ENCODE measurements at regions not wholly inside any gene's neighbourhood (a gene's known extent, or its start where the extent isn't known, plus 50 kb on each side); places are given as distances from the start of the nearest gene placed in this dataset.

GRCh38 chr18:42635378-42636048 is 480.0 kb downstream of the RIT2 start:
- H3K4me1 ChIP-seq (ENCODE audit: control insufficient read depth in 2 of 2, insufficient read depth in 2 of 2, low read length in 2 of 2), result no peaks in the 10 kb centered on the region
- no peak overlapping the region for H3K4me3 ChIP-seq (ENCODE audit: low read length in 2 of 2)
- 68% methylated on average over 3 of the region's 3 CpGs for WGBS
- H3K9me3 ChIP-seq (ENCODE audit: control insufficient read depth in 2 of 2, insufficient read depth in 1 of 2, low read length in 1 of 2), result no peaks in the 10 kb centered on the region
- H3K27ac ChIP-seq (ENCODE audit: low read depth in 1 of 2, low read length in 1 of 2), result no peak overlapping the region
- no peaks in the 10 kb centered on the region for H3K36me3 ChIP-seq (ENCODE audit: control insufficient read depth in 2 of 2, insufficient read depth in 2 of 2, low read length in 1 of 2)
- no peak for DNase-seq (ENCODE audit: low read depth in 6 of 9, low spot score in 9 of 9)
- H3K27me3 ChIP-seq (ENCODE audit: control insufficient read depth in 2 of 2, insufficient read depth in 1 of 2, low read length in 1 of 2), result no peaks in the 10 kb centered on the region

DNA sequence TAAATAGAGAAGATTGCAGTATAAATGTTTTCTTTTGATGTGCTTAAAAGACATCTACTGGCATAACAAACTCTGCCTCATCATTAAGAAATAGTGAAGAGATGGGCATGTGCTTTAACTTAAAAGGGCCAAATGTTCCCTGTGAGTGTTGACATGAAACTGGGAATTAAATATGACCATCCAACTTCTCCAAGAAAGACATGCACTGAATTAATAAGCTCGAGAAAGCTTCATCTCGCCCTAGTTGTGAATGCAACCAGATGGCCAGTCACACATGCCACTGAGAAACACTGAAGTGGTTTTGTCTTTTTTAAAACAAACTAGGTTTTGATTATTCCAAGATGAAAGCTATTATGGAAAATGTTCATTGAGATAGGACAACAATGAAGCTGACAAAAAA is 479.2 kb downstream of the RIT2 start:
- no peaks in the 10 kb centered on the region for H3K4me1 ChIP-seq (ENCODE audit: control insufficient read depth in 2 of 2, insufficient read depth in 2 of 2, low read length in 2 of 2)
- H3K9me3 ChIP-seq (ENCODE audit: control insufficient read depth in 2 of 2, insufficient read depth in 1 of 2, low read length in 1 of 2), result no peaks in the 10 kb centered on the region
- H3K4me3 ChIP-seq (ENCODE audit: low read length in 2 of 2), result no peak overlapping the region
- WGBS, result 96% methylated on average over 2 of the region's 2 CpGs
- no peak overlapping the region for H3K27ac ChIP-seq (ENCODE audit: low read depth in 1 of 2, low read length in 1 of 2)
- H3K36me3 ChIP-seq (ENCODE audit: control insufficient read depth in 2 of 2, insufficient read depth in 2 of 2, low read length in 1 of 2), result no peaks in the 10 kb centered on the region
- no peak for DNase-seq (ENCODE audit: low read depth in 6 of 9, low spot score in 9 of 9)
- no peaks in the 10 kb centered on the region for H3K27me3 ChIP-seq (ENCODE audit: control insufficient read depth in 2 of 2, insufficient read depth in 1 of 2, low read length in 1 of 2)

GRCh38 chr18:42640160-42640559 is 475.3 kb downstream of the RIT2 start:
- H3K4me3 ChIP-seq (ENCODE audit: low read length in 2 of 2), result no peak overlapping the region
- H3K4me1 ChIP-seq (ENCODE audit: control insufficient read depth in 2 of 2, insufficient read depth in 2 of 2, low read length in 2 of 2), result no peaks in the 10 kb centered on the region
- H3K27me3 ChIP-seq (ENCODE audit: control insufficient read depth in 2 of 2, insufficient read depth in 1 of 2, low read length in 1 of 2), result no peaks in the 10 kb centered on the region
- H3K36me3 ChIP-seq (ENCODE audit: control insufficient read depth in 2 of 2, insufficient read depth in 2 of 2, low read length in 1 of 2), result no peaks in the 10 kb centered on the region
- DNase-seq (ENCODE audit: low read depth in 6 of 9, low spot score in 9 of 9), result no peak
- no peak overlapping the region for H3K27ac ChIP-seq (ENCODE audit: low read depth in 1 of 2, low read length in 1 of 2)
- no peaks in the 10 kb centered on the region for H3K9me3 ChIP-seq (ENCODE audit: control insufficient read depth in 2 of 2, insufficient read depth in 1 of 2, low read length in 1 of 2)

DNA sequence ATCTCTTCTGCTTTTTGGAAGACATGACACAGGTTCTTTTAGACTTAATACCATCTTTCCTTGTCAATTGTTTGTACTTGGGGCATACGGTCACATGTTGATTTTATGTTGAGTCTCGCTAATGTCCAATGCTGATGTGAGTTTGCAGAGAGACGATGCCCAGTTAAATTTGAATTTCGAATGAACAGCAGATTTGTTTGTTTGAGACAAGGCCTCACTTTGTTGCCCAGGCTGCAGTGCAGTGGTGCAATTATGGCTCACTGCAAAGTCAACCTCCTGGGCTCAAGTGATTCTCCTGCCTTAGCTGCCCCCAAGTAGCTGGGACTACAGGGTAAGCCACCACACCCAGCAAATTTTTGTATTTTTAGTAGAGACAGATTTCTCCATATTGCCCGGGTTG is 473.5 kb downstream of the RIT2 start:
- DNase-seq (ENCODE audit: low read depth in 6 of 9, low spot score in 9 of 9), result no peak
- H3K27me3 ChIP-seq (ENCODE audit: control insufficient read depth in 2 of 2, insufficient read depth in 1 of 2, low read length in 1 of 2), result no peaks in the 10 kb centered on the region
- no peaks in the 10 kb centered on the region for H3K36me3 ChIP-seq (ENCODE audit: control insufficient read depth in 2 of 2, insufficient read depth in 2 of 2, low read length in 1 of 2)
- H3K4me3 ChIP-seq (ENCODE audit: low read length in 2 of 2), result no peak overlapping the region
- H3K4me1 ChIP-seq (ENCODE audit: control insufficient read depth in 2 of 2, insufficient read depth in 2 of 2, low read length in 2 of 2), result no peaks in the 10 kb centered on the region
- H3K27ac ChIP-seq (ENCODE audit: low read depth in 1 of 2, low read length in 1 of 2), result no peak overlapping the region
- H3K9me3 ChIP-seq (ENCODE audit: control insufficient read depth in 2 of 2, insufficient read depth in 1 of 2, low read length in 1 of 2), result no peaks in the 10 kb centered on the region
- WGBS, result 94% methylated on average over 5 of the region's 5 CpGs

DNA sequence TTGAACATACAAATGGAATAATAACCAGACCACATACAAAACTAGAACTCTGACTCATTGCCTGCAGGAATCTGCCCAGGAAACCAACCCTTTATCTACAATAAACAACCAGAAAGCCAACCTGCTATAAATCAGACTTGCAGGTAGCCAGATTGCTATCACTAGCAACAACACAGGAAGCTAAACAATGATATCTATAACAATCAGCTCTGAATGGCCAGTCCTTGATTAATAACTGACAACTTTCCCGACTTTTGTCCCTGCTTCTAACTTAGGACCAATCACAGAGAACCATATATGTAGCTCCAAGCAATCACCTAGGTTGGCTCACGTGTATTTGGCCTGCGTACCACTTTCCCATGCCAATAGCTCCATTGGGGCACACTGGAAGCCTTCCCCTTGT is 470.8 kb downstream of the RIT2 start:
- WGBS, result 43% methylated on average over 3 of the region's 3 CpGs
- no peaks in the 10 kb centered on the region for H3K27me3 ChIP-seq (ENCODE audit: control insufficient read depth in 2 of 2, insufficient read depth in 1 of 2, low read length in 1 of 2)
- no peaks in the 10 kb centered on the region for H3K4me1 ChIP-seq (ENCODE audit: control insufficient read depth in 2 of 2, insufficient read depth in 2 of 2, low read length in 2 of 2)
- H3K9me3 ChIP-seq (ENCODE audit: control insufficient read depth in 2 of 2, insufficient read depth in 1 of 2, low read length in 1 of 2), result no peaks in the 10 kb centered on the region
- H3K4me3 ChIP-seq (ENCODE audit: low read length in 2 of 2), result no peak overlapping the region
- DNase-seq (ENCODE audit: low read depth in 6 of 9, low spot score in 9 of 9), result no peak
- H3K36me3 ChIP-seq (ENCODE audit: control insufficient read depth in 2 of 2, insufficient read depth in 2 of 2, low read length in 1 of 2), result no peaks in the 10 kb centered on the region
- no peak overlapping the region for H3K27ac ChIP-seq (ENCODE audit: low read depth in 1 of 2, low read length in 1 of 2)

GRCh38 chr18:42649331-42650035 is 466.0 kb downstream of the RIT2 start:
- H3K4me1 ChIP-seq (ENCODE audit: control insufficient read depth in 2 of 2, insufficient read depth in 2 of 2, low read length in 2 of 2), result no peaks in the 10 kb centered on the region
- H3K27ac ChIP-seq (ENCODE audit: low read depth in 1 of 2, low read length in 1 of 2), result no peak overlapping the region
- H3K36me3 ChIP-seq (ENCODE audit: control insufficient read depth in 2 of 2, insufficient read depth in 2 of 2, low read length in 1 of 2), result no peaks in the 10 kb centered on the region
- no peaks in the 10 kb centered on the region for H3K9me3 ChIP-seq (ENCODE audit: control insufficient read depth in 2 of 2, insufficient read depth in 1 of 2, low read length in 1 of 2)
- no peaks in the 10 kb centered on the region for H3K27me3 ChIP-seq (ENCODE audit: control insufficient read depth in 2 of 2, insufficient read depth in 1 of 2, low read length in 1 of 2)
- WGBS, result 96% methylated on average over 5 of the region's 5 CpGs
- DNase-seq (ENCODE audit: low read depth in 6 of 9, low spot score in 9 of 9), result no peak
- H3K4me3 ChIP-seq (ENCODE audit: low read length in 2 of 2), result no peak overlapping the region

GRCh38 chr18:42654556-42654955 is 460.9 kb downstream of the RIT2 start:
- no peaks in the 10 kb centered on the region for H3K36me3 ChIP-seq (ENCODE audit: control insufficient read depth in 2 of 2, insufficient read depth in 2 of 2, low read length in 1 of 2)
- H3K4me1 ChIP-seq (ENCODE audit: control insufficient read depth in 2 of 2, insufficient read depth in 2 of 2, low read length in 2 of 2), result no peaks in the 10 kb centered on the region
- no peak for DNase-seq (ENCODE audit: low read depth in 6 of 9, low spot score in 9 of 9)
- no peaks in the 10 kb centered on the region for H3K9me3 ChIP-seq (ENCODE audit: control insufficient read depth in 2 of 2, insufficient read depth in 1 of 2, low read length in 1 of 2)
- no peaks in the 10 kb centered on the region for H3K27me3 ChIP-seq (ENCODE audit: control insufficient read depth in 2 of 2, insufficient read depth in 1 of 2, low read length in 1 of 2)
- no peak overlapping the region for H3K4me3 ChIP-seq (ENCODE audit: low read length in 2 of 2)
- no peak overlapping the region for H3K27ac ChIP-seq (ENCODE audit: low read depth in 1 of 2, low read length in 1 of 2)
- 30% methylated on average over 3 of the region's 3 CpGs for WGBS

- Histone ChIP-seq H3K36me3 (ENCODE audit: control insufficient read depth in 2 of 2, insufficient read depth in 2 of 2, low read length in 1 of 2) (no peaks in the 10 kb centered on the region), H3K27me3 (ENCODE audit: control insufficient read depth in 2 of 2, insufficient read depth in 1 of 2, low read length in 1 of 2) (no peaks in the 10 kb centered on the region), H3K9me3 (ENCODE audit: control insufficient read depth in 2 of 2, insufficient read depth in 1 of 2, low read length in 1 of 2) (no peaks in the 10 kb centered on the region), H3K4me1 (ENCODE audit: control insufficient read depth in 2 of 2, insufficient read depth in 2 of 2, low read length in 2 of 2) (no peaks in the 10 kb centered on the region), H3K27ac (ENCODE audit: low read depth in 1 of 2, low read length in 1 of 2) (no peak overlapping the region), H3K4me3 (ENCODE audit: low read length in 2 of 2) (no peak overlapping the region)
- DNase-seq (ENCODE audit: low read depth in 6 of 9, low spot score in 9 of 9), result no peak
- 81% methylated on average over 1 of the region's 1 CpG for WGBS
Observed at GRCh38 chr18:42657551-42657950, 457.9 kb downstream of the RIT2 start.

- Histone ChIP-seq H3K27ac (ENCODE audit: low read depth in 1 of 2, low read length in 1 of 2) (no peak overlapping the region), H3K9me3 (ENCODE audit: control insufficient read depth in 2 of 2, insufficient read depth in 1 of 2, low read length in 1 of 2) (no peaks in the 10 kb centered on the region), H3K4me1 (ENCODE audit: control insufficient read depth in 2 of 2, insufficient read depth in 2 of 2, low read length in 2 of 2) (no peaks in the 10 kb centered on the region), H3K4me3 (ENCODE audit: low read length in 2 of 2) (no peak overlapping the region), H3K36me3 (ENCODE audit: control insufficient read depth in 2 of 2, insufficient read depth in 2 of 2, low read length in 1 of 2) (no peaks in the 10 kb centered on the region), H3K27me3 (ENCODE audit: control insufficient read depth in 2 of 2, insufficient read depth in 1 of 2, low read length in 1 of 2) (no peaks in the 10 kb centered on the region)
- DNase-seq (ENCODE audit: low read depth in 6 of 9, low spot score in 9 of 9), result no peak
- 91% methylated on average over 3 of the region's 3 CpGs for WGBS
Observed at GRCh38 chr18:42658171-42658570, 457.3 kb downstream of the RIT2 start.
